Skeletal muscle cell (primary cell): ENCODE measurements at regions not wholly inside any gene's neighbourhood (a gene's known extent, or its start where the extent isn't known, plus 50 kb on each side); places are given as distances from the start of the nearest gene placed in this dataset.

Experiments used
- DNase-seq: peaks from one replicate; pipeline ENCODE4 v3.0.0-alpha.2; 2010; ENCODE audit warnings: low read depth
- H3K4me3 ChIP-seq: 2 replicates; pipeline ENCODE4 v1.5.1; 2011; ENCODE audit warnings: low read depth, mild to moderate bottlenecking, control low read depth, low read length, moderate library complexity

GRCh38 chr13:40148101-40148500 lies 492.6 kb downstream of the COG6 start:
- DNase-seq, result no peak

GRCh38 chr13:40148742-40149141 lies 493.3 kb downstream of the COG6 start:
- H3K4me3 ChIP-seq, result no peak overlapping the region

More at GRCh38 chr13:40148101-40148500, 492.6 kb downstream of the COG6 start:
- no peak overlapping the region for H3K4me3 ChIP-seq

GRCh38 chr13:40149611-40150274 lies 494.3 kb downstream of the COG6 start:
- peak; percentile 75 for DNase-seq
- no peak overlapping the region for H3K4me3 ChIP-seq

More at GRCh38 chr13:40148742-40149141, 493.3 kb downstream of the COG6 start:
- DNase-seq, result no peak

GRCh38 chr13:40151673-40152072 lies 496.2 kb downstream of the COG6 start:
- no peak overlapping the region for H3K4me3 ChIP-seq
- no peak for DNase-seq

- DNase-seq, result peak; percentile 41
- no peak overlapping the region for H3K4me3 ChIP-seq
These were observed 496.7 kb downstream of the COG6 start for GRCh38 chr13:40152145-40152544.

- no peak for DNase-seq
- H3K4me3 ChIP-seq, result no peak overlapping the region
These were observed 497.5 kb downstream of the COG6 start for GRCh38 chr13:40152922-40153321.

GRCh38 chr13:40153516-40153915 lies 498.1 kb downstream of the COG6 start:
- DNase-seq, result no peak
- no peak overlapping the region for H3K4me3 ChIP-seq

GRCh38 chr13:40155201-40155600 lies 499.7 kb downstream of the COG6 start:
- no peak overlapping the region for H3K4me3 ChIP-seq
- DNase-seq, result no peak

GRCh38 chr13:40158218-40158617 lies 502.8 kb downstream of the COG6 start:
- H3K4me3 ChIP-seq, result no peak overlapping the region
- DNase-seq, result no peak

GRCh38 chr13:40158757-40159156 lies 503.3 kb downstream of the COG6 start:
- H3K4me3 ChIP-seq, result no peak overlapping the region
- DNase-seq, result no peak

GRCh38 chr13:40159736-40160135 lies 504.3 kb downstream of the COG6 start:
- DNase-seq, result no peak
- H3K4me3 ChIP-seq, result no peak overlapping the region

GRCh38 chr13:40160618-40161350 lies 505.3 kb downstream of the COG6 start:
- no peak for DNase-seq
- no peak overlapping the region for H3K4me3 ChIP-seq

GRCh38 chr13:40161351-40161810 lies 505.1 kb downstream of the FOXO1 start:
- H3K4me3 ChIP-seq, result no peak overlapping the region
- DNase-seq, result no peak

GRCh38 chr13:40161931-40162330 lies 504.5 kb downstream of the FOXO1 start:
- DNase-seq, result no peak
- H3K4me3 ChIP-seq, result no peak overlapping the region

- peak; percentile 22 for DNase-seq
- H3K4me3 ChIP-seq, result no peak overlapping the region
These were observed 503.1 kb downstream of the FOXO1 start for GRCh38 chr13:40163066-40164000.

- no peak for DNase-seq
- H3K4me3 ChIP-seq, result no peak overlapping the region
These were observed 502.3 kb downstream of the FOXO1 start for GRCh38 chr13:40164133-40164532.

- DNase-seq, result no peak
- H3K4me3 ChIP-seq, result no peak overlapping the region
These were observed 501.0 kb downstream of the FOXO1 start for GRCh38 chr13:40165316-40165932.

- no peak for DNase-seq
- no peak overlapping the region for H3K4me3 ChIP-seq
These were observed 499.1 kb downstream of the FOXO1 start for GRCh38 chr13:40167327-40167726.

- no peak for DNase-seq
- no peak overlapping the region for H3K4me3 ChIP-seq
These were observed 497.8 kb downstream of the FOXO1 start for GRCh38 chr13:40168425-40169166.
